ENCODE measurements at regions not wholly inside any gene's neighbourhood (a gene's known extent, or its start where the extent isn't known, plus 50 kb on each side); places are given as distances from the start of the nearest gene placed in this dataset.
"Not testable (repeated sequence)": the region's sequence is repeated elsewhere in the genome, so short reads cannot be mapped to it uniquely, and the experiment has no call there.

DNA sequence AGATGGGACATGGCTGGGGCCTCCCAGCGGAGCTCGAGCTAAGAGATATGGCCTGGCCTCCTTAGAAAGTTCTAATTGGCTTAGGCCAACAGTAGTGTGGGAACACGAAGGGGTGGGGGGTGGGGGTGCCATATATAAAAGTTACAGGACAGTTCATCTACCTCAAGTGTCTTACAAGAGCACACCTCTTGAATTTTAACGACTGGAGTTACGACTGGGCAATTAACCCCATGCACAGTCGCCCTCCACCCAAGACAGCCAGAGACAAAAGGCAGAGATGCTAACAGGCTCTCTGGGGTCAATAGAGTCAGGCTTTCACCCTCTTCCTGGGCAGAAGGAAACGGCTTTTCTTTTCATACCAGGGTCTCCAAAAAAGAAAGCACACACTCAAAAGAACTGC, 302.2 kb downstream of the BCOR start:
- no peaks in the 10 kb centered on the region for H3K36me3 Mint-ChIP-seq
- no peak overlapping the region for H3K4me3 Mint-ChIP-seq
- no peaks in the 10 kb centered on the region for H3K4me1 Mint-ChIP-seq
- DNase-seq = no peak
- no peak overlapping the region for H3K27ac Mint-ChIP-seq
- H3K9me3 Mint-ChIP-seq = no peaks in the 10 kb centered on the region
- peaks cover 0 to 9% (median 2%) of the 10 kb centered on the region in 3 donors for H3K27me3 Mint-ChIP-seq (ENCODE audit: low read depth in 3 of 3)

DNA sequence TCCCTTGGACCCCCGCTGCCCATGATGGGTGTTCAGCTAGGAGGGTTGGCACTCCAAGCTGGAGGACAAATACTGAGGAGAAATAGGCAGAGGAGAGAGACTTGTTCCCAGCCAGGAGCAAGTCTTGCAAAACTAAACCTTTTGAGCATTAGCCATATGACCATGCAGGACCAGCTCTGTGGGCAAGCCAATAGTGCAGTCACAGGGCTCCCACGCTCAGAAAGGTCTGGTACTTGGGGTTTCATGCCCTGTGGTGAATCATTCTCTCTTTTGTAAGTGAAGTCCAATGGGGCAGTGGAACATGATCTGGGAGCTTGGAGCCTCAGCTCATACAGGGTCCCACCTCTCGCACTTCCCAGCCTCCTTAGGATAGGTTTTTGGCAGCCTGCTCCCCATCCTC, 300.9 kb downstream of the BCOR start:
- Mint-ChIP-seq H3K27me3 (ENCODE audit: low read depth in 3 of 3) (peaks cover 0 to 9% (median 0%) of the 10 kb centered on the region in 3 donors), H3K9me3 (no peaks in the 10 kb centered on the region), H3K27ac (no peak overlapping the region), H3K36me3 (no peaks in the 10 kb centered on the region), H3K4me3 (no peak overlapping the region), H3K4me1 (no peaks in the 10 kb centered on the region)
- no peak for DNase-seq

DNA sequence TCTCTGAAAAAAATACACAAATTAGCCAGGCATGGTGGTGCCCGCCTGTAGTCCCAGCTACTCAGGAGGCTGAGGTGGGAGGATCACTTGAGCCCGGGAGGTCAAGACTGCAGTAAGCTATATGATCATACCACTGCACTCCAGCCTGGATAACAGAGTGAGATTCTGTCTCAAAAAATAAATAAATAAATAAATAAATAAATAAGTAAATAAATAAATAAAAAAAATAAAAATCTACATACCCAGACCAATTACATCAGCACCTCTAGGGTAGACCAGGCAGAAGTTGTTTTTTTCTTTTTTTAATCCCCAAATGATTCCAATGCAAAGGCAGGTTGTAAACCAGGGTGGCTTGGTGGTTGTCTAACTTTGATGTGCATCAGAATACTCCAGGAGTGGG, 299.3 kb downstream of the BCOR start:
- not testable (repeated sequence) for H3K9me3 Mint-ChIP-seq; H3K4me1 Mint-ChIP-seq; H3K27ac Mint-ChIP-seq; H3K27me3 Mint-ChIP-seq (ENCODE audit: low read depth in 3 of 3); H3K4me3 Mint-ChIP-seq; H3K36me3 Mint-ChIP-seq; DNase-seq

DNA sequence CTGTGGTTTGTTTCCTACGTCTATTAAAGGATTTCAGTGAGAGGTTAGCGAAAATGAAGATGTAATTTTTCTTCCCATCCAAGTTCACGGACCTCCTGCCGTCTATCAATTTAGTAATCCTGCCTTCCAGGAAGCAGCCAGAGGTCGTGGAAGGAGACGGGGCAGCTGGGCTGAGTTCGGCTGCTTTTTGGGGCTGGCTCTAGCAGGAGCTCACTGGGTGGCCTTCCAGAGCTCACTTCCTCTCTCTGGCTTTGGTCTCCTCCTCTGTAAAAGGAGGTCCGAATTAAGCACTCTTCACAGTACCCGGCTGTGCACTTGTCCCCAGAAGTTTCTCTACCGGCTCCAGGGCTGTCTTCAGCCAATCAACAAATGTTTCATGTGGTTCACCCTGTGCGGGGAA, 295.4 kb downstream of the BCOR start:
- DNase-seq = no peak
- Mint-ChIP-seq H3K9me3 (no peaks in the 10 kb centered on the region), H3K27me3 (ENCODE audit: low read depth in 3 of 3) (peaks cover 0 to 5% (median 0%) of the 10 kb centered on the region in 3 donors), H3K36me3 (no peaks in the 10 kb centered on the region), H3K4me3 (no peak overlapping the region), H3K27ac (no peak overlapping the region), H3K4me1 (no peaks in the 10 kb centered on the region)

DNA sequence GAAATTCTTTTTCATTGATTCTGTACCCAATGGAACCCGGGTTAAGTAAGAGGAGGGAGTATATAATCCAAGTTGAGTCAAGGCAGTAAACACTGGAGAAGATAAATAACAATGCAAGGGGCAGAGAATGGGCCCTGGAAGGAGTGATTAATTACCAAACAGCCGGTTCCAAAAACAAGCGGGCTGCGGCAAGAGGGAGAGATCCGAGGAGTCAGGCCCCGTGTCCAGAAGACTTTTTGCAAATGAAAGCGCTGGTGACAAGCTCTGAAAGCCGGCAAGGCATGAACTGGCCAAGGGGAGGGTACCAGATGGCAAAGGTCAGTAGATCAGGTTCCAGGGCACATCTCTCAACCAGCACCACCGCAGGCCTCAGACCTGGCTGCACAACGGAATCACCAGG, 294.9 kb downstream of the BCOR start:
- DNase-seq = no peak
- Mint-ChIP-seq H3K27me3 (ENCODE audit: low read depth in 3 of 3) (peaks cover 0 to 5% (median 0%) of the 10 kb centered on the region in 3 donors), H3K27ac (no peak overlapping the region), H3K4me1 (no peaks in the 10 kb centered on the region), H3K36me3 (no peaks in the 10 kb centered on the region), H3K4me3 (no peak overlapping the region), H3K9me3 (no peaks in the 10 kb centered on the region)

DNA sequence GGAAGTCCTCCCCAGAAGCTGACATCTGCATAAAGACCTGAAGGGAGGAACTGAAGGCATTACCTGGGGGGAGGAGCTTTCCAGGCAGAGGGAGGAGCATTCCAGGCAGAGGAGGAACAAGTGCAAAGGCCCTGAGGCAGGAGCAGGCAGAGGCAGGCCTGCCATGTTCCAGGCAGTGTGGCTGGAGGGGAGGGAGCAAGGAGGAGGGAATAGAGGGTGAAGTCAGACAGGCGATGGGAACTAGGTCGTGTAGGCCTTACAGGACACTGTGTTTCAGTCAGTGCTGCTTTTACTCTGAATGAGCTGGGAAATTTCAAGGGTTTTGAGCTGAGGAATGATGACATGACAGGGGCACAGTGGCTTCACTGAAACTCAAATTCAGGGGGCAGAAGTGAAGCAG, 292.7 kb downstream of the BCOR start:
- no peaks in the 10 kb centered on the region for H3K9me3 Mint-ChIP-seq
- no peak overlapping the region for H3K27ac Mint-ChIP-seq
- H3K4me1 Mint-ChIP-seq = no peaks in the 10 kb centered on the region
- no peak overlapping the region for H3K4me3 Mint-ChIP-seq
- H3K36me3 Mint-ChIP-seq = no peaks in the 10 kb centered on the region
- H3K27me3 Mint-ChIP-seq (ENCODE audit: low read depth in 3 of 3) = peaks cover 0 to 8% (median 0%) of the 10 kb centered on the region in 3 donors
- DNase-seq = no peak

DNA sequence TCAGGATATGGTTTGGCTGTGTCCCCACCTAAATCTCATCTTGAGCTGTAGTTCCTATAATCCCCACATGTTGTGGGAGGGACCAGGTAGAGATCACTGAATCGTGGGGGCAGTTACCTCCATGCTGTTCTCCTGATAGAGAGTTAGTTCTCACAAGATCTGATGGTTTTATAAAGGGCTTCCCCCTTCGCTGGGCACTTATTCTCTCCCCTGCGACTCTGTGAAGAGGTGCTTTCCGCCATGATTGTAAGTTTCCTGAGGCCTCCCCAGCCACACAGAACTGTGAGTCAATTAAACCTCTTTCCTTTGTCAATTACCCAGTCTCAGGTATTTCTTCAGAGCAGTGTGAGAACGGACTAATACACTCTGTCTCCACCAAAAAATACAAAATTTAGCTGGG, 291.9 kb downstream of the BCOR start:
- no peaks in the 10 kb centered on the region for H3K36me3 Mint-ChIP-seq
- no peaks in the 10 kb centered on the region for H3K4me1 Mint-ChIP-seq
- no peak for DNase-seq
- no peak overlapping the region for H3K27ac Mint-ChIP-seq
- H3K27me3 Mint-ChIP-seq (ENCODE audit: low read depth in 3 of 3) = peaks cover 0 to 8% (median 0%) of the 10 kb centered on the region in 3 donors
- H3K9me3 Mint-ChIP-seq = no peaks in the 10 kb centered on the region
- H3K4me3 Mint-ChIP-seq = no peak overlapping the region

DNA sequence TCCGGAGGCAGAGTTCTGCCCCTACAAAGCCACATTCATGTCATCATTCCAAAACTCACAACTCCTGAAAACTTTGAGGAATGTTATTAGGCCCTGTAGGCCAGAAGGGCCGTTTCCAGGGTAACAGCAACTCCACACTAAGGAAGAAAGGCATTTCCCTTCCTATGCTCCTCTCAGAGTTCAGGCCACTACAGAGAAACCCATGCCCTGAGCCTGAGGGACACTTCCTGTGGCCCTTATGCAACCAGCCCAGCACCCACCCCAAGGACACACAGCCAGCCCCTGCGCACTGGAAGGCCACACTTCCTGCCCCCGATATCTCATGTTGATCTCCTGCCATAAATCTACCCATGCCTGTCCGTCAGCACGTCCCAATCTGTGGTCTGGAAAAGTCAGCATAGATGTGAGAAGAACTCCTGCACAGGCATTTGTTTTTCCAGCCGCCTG, 289.3 kb downstream of the BCOR start:
- H3K27ac Mint-ChIP-seq = no peak overlapping the region
- H3K27me3 Mint-ChIP-seq (ENCODE audit: low read depth in 3 of 3) = peaks cover 0 to 10% (median 0%) of the 10 kb centered on the region in 3 donors
- H3K36me3 Mint-ChIP-seq = no peaks in the 10 kb centered on the region
- no peaks in the 10 kb centered on the region for H3K4me1 Mint-ChIP-seq
- no peak for DNase-seq
- no peak overlapping the region for H3K4me3 Mint-ChIP-seq
- no peaks in the 10 kb centered on the region for H3K9me3 Mint-ChIP-seq

DNA sequence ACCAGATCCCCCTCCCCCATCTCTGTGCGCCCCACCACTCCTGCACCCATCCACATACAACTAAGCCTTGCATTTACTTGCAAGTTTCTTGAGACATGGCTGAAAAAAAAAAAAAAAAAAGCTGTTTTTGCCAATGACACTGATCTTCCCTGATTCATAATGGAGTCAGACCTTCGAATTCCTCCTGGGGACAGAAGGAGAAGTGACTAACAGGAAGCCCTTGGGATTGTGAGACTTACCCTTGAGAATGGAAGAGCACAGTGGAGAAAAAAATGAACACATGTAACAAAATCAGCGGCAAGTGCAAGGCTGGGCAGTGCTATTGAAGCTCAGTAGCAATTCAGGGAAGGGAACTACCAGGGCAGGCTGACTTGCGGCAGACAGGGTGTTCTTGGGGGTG, 288.4 kb downstream of the BCOR start:
- H3K4me3 Mint-ChIP-seq = no peak overlapping the region
- DNase-seq = no peak
- H3K27me3 Mint-ChIP-seq (ENCODE audit: low read depth in 3 of 3) = peaks cover 0 to 13% (median 0%) of the 10 kb centered on the region in 3 donors

DNA sequence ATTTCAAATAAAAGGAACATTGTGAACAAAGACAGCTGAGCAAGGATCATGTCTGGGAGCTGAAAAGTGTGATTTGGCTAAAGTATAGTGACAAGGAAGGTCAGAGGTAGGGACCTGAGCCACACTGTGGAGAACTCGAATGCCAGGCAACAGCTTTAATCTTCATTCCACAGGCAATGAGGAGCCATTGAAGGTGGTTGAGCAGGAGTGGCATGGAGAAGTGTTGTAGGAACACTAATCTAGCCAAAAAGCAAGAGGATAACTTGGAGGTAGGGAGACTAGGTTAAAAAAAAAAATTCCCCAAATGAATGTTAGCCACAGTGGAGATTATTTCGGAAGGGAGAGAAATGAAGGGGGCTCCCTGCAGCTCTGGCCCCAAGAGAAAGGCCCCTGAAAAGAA, 286.9 kb downstream of the BCOR start:
- DNase-seq = no peak
- no peak overlapping the region for H3K4me3 Mint-ChIP-seq
- peaks cover 0 to 12% (median 0%) of the 10 kb centered on the region in 3 donors for H3K27me3 Mint-ChIP-seq (ENCODE audit: low read depth in 3 of 3)
- no peaks in the 10 kb centered on the region for H3K4me1 Mint-ChIP-seq
- H3K36me3 Mint-ChIP-seq = no peaks in the 10 kb centered on the region
- no peaks in the 10 kb centered on the region for H3K9me3 Mint-ChIP-seq
- H3K27ac Mint-ChIP-seq = no peak overlapping the region

More for the DNA sequence above, 288.4 kb downstream of the BCOR start:
- H3K36me3 Mint-ChIP-seq = no peaks in the 10 kb centered on the region
- H3K9me3 Mint-ChIP-seq = no peaks in the 10 kb centered on the region
- no peak overlapping the region for H3K27ac Mint-ChIP-seq
- H3K4me1 Mint-ChIP-seq = no peaks in the 10 kb centered on the region

DNA sequence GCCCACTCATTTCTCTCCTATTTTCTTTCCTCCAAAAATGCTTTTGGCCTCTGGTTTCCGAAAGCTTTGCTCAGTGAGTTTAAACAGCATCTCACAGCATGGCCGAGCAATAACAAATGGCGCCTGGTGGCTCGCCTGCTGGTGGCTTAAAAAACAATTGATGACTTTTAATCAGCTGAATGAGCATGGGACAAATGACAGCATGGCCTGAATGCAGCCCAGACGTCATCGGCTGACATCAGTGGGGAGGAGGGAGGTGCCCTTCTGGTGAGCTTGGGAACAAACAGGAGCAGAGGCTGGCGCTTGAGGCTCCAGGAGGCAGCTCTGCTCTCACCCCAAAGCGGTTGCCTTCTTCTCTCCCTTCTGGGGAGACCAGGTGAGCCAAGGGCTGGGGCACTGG, 286.4 kb downstream of the BCOR start:
- DNase-seq = no peak
- H3K27me3 Mint-ChIP-seq (ENCODE audit: low read depth in 3 of 3) = peaks cover 0 to 12% (median 0%) of the 10 kb centered on the region in 3 donors
- H3K4me1 Mint-ChIP-seq = no peaks in the 10 kb centered on the region
- H3K4me3 Mint-ChIP-seq = no peak overlapping the region
- H3K27ac Mint-ChIP-seq = no peak overlapping the region
- no peaks in the 10 kb centered on the region for H3K36me3 Mint-ChIP-seq
- H3K9me3 Mint-ChIP-seq = no peaks in the 10 kb centered on the region

DNA sequence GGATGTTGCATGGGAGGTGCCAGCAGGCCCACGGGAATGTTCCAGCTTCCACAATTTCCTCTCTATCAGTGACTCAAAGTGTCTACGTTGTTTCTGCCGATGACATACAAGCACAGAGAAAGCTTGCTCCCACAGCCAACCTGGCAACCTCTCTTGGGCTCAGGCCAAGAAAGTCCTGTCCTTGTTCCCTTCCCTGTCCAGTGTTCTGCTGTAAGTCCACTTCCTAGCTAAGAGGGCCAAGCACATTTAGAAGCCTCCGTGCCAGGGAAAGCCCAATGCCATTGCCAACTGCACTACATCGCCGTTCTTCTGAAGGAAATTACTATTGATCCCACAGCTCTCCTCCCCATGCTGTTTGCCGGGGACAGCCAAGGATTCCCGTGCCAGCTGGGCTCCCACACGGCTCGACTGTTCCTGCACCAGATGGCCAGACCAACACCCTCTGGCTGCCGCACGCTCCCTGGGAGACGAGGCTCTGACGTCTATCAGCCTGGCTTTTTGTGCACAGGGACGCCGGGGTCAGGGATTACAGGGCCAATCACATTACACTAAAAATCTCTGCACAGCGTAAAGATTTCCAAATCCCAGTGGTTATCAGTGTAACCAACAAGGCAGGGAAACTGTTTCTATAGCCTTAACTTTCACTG, 284.0 kb downstream of the BCOR start:
- Mint-ChIP-seq H3K4me1 (no peaks in the 10 kb centered on the region), H3K27ac (no peak overlapping the region), H3K4me3 (no peak overlapping the region), H3K27me3 (ENCODE audit: low read depth in 3 of 3) (peaks cover 0 to 12% (median 2%) of the 10 kb centered on the region in 3 donors), H3K9me3 (no peaks in the 10 kb centered on the region), H3K36me3 (no peaks in the 10 kb centered on the region)
- no peak for DNase-seq

DNA sequence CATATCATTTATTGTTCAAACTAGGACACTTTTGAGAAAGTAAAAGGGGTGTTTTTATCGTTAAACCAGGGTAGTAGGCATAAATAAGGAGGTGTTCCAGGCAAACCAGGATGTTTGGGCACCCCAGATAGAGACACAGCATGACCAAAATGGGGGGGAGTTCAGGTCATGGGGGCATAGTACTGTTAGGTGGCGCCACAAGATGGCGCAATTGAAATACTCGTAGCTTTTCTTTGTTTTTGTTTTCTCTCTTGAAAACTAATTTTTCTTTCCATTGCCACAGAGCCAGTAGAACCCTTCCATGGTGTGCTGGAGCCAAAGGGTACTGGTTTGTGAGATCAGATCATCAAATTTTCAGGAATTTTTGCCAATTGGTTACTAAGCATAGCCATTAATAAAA, 283.4 kb downstream of the BCOR start:
- peak; percentile 34 to 54 (median 39) for DNase-seq
- Mint-ChIP-seq H3K36me3 (no peaks in the 10 kb centered on the region), H3K27me3 (ENCODE audit: low read depth in 3 of 3) (peaks cover 0 to 17% (median 7%) of the 10 kb centered on the region in 3 donors), H3K4me1 (no peaks in the 10 kb centered on the region), H3K4me3 (no peak overlapping the region), H3K9me3 (no peaks in the 10 kb centered on the region), H3K27ac (no peak overlapping the region)

DNA sequence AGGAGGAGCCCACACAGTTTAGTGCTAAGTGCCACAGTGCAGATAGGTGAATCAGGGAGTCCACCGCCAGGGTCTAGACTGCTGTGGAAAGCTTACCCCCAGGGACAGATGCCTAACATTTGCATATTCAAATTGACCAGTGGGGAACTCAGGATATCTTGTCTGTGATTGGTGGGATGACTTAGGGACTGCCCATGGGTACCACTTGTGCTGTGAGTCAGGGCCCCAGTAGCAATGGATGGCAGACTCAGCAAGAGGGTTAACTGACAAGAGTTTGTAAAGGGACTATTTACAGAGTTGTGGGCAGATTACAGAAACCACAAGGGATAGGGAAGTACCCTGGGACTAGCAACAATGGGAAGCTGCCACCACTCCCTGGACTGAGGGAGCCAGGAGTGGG, 282.1 kb downstream of the BCOR start:
- no peaks in the 10 kb centered on the region for H3K4me1 Mint-ChIP-seq
- no peak overlapping the region for H3K27ac Mint-ChIP-seq
- H3K4me3 Mint-ChIP-seq = no peak overlapping the region
- no peak for DNase-seq
- peaks cover 0 to 17% (median 15%) of the 10 kb centered on the region in 3 donors for H3K27me3 Mint-ChIP-seq (ENCODE audit: low read depth in 3 of 3)
- no peaks in the 10 kb centered on the region for H3K9me3 Mint-ChIP-seq
- H3K36me3 Mint-ChIP-seq = no peaks in the 10 kb centered on the region

Measured in immature natural killer cell (primary cell).